Mucosa of descending colon (tissue), 3 donors: ENCODE measurements at regions not wholly inside any gene's neighbourhood (a gene's known extent, or its start where the extent isn't known, plus 50 kb on each side); places are given as distances from the start of the nearest gene placed in this dataset.

Source experiments
- ATAC-seq: fragments of 200-7000 bp; cut with Tn5 transposase; one replicate; pipeline ENCODE4 v1.9.1; 2020; ENCODE audit warnings: mild to moderate bottlenecking, moderate library complexity
- DNase-seq, 3 donors: peaks; one replicate each; pipeline ENCODE4 v3.0.0-alpha.2; 2020
- H3K36me3 ChIP-seq: fragments of 200-600 bp; one replicate; pipeline ENCODE4 v1.8.0; 2021; ENCODE audit warnings: low read depth, mild to moderate bottlenecking
- H3K4me1 ChIP-seq: fragments of 200-600 bp; one replicate; pipeline ENCODE4 v1.8.0; 2021; ENCODE audit warnings: low read depth, mild to moderate bottlenecking
- H3K4me3 ChIP-seq: fragments of 200-600 bp; one replicate; pipeline ENCODE4 v1.8.0; 2021; ENCODE audit warnings: mild to moderate bottlenecking
- H3K9me3 ChIP-seq: fragments of 200-600 bp; one replicate; pipeline ENCODE4 v1.8.0; 2021; ENCODE audit warnings: mild to moderate bottlenecking
- intact Hi-C, 2 donors: fragments of 100-400 bp; cut with DNase I in 1 of 2; cut with micrococcal nuclease in 1 of 2; formaldehyde crosslinking; loops; one replicate each; pipeline versions ENCODE4 v1.11.0 to v1.11.1; 2022; cut with DNase I, micrococcal nuclease
- TF ChIP-seq, protein P1 (sequence below): fragments of 200-600 bp; IDR thresholded peaks from one replicate; pipeline ENCODE4 v1.8.0; 2022; ENCODE audit warnings: antibody characterized with exemption, mild to moderate bottlenecking
- donor health status: DM: no; HTN: no; CAD: no; lungs with moderate emphysema.
- donor health status: DM: no; HTN: no; CAD: no.
- donor health status: DM: no; HTN: yes; CAD: no.

DNA sequence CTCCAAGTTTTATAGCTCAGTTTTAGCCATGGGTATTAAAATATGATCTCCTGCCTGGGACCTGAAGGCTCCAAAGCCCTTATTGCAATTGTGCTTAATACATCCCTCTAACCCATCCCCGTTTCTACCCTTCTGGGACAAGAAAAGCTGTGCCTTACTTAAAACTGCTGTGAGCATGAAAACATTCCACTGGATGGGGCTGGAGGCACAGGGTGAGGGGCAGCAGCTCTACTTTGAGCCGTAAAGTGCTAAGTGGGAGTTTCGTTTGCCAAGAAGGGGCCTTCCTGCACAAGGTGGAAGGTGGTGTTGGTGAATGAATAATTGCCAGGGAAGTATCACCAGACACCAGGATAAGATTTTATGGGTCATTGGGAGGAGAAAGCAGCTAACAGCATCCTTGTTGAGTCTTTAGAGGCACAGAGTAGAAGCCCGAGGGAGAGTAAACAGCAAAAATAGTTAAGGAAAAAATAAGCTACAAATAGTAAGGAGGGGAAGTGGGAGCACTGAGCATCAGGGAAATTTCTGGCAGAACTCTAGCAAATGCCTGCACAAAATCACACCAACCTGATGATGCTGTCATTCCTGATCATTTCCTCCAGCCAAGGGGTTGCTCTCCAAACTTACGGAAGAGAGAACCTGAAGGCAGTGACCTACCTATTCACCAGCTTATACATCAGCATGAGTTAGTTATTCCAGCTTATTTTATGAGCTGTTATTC lies 218.4 kb downstream of the MREG start:
- DNase-seq (no peak), ATAC-seq (no peak)
- TF ChIP-seq, protein P1, sequence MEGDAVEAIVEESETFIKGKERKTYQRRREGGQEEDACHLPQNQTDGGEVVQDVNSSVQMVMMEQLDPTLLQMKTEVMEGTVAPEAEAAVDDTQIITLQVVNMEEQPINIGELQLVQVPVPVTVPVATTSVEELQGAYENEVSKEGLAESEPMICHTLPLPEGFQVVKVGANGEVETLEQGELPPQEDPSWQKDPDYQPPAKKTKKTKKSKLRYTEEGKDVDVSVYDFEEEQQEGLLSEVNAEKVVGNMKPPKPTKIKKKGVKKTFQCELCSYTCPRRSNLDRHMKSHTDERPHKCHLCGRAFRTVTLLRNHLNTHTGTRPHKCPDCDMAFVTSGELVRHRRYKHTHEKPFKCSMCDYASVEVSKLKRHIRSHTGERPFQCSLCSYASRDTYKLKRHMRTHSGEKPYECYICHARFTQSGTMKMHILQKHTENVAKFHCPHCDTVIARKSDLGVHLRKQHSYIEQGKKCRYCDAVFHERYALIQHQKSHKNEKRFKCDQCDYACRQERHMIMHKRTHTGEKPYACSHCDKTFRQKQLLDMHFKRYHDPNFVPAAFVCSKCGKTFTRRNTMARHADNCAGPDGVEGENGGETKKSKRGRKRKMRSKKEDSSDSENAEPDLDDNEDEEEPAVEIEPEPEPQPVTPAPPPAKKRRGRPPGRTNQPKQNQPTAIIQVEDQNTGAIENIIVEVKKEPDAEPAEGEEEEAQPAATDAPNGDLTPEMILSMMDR = no peak
- H3K4me1 ChIP-seq = no peaks in the 10 kb centered on the region
- H3K9me3 ChIP-seq = no peaks in the 10 kb centered on the region
- intact Hi-C loops = no loop called here
- no peak overlapping the region for H3K4me3 ChIP-seq
- no peaks in the 10 kb centered on the region for H3K36me3 ChIP-seq

DNA sequence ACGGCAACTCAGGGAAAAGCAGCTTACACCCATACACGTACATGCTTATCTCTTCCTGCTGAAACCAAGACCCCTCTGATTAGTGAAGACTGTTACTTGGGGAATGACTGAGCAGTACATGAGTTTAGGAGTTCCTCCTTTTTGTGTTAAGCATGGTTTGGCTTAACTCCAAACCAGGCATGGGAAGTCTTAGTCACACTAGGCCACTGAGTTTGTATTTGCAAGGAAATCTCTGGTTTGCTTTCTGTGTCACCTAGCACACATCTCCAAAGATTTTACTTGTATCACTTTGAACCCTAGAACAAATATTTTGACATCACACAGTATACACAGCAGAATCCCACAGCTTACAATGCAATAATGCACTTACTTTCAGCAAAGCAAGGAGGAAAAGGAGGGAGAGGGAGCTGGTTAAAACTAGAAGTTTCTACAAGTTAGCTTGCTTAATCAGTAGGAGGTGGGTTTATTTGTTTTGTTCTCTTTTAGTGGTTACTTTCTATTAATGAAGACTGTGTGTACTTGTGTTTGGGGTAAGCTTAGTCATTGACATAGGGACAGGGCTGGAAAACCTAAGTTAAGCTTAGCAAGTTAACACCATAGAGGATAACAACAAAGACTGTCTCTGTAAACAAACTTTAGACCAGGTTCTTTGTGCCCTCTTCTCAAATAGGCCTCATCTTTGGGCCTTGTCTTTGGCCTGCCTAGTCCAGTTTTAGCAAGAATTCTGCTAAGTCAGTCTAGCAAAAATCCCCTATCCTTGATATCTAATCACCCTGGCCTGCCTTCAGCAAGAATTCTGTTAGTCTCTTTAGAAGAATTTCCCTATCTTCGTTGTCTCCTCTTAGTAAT lies 219.4 kb downstream of the MREG start:
- intact Hi-C loops = no loop called here
- peak; percentile 72 for ATAC-seq

DNA sequence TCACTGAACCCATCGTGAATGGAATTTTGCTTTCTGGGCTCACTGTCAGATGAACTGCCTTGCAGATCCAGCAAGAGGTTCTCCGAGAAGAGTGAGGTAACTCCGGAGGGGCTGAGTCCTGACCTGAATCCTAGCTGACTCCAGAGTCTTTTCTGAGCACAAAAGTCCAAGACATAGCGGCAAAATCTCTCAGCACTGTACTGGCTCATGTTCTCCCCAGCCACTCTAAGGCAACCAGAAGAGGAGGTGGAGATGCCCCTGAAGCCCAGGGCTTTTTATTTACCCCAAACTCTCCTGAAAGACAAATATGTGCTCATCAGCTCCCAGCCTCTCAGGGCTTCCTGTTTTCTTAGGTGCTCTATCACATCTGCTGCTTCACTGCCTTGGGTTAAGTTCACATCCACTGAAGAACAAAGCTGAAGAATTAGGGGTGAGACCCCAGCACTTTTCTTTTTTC lies 221.8 kb downstream of the MREG start:
- H3K9me3 ChIP-seq = no peaks in the 10 kb centered on the region
- H3K4me3 ChIP-seq = no peak overlapping the region
- DNase-seq (no peak), ATAC-seq (no peak)
- intact Hi-C loops = no loop called here
- no peaks in the 10 kb centered on the region for H3K4me1 ChIP-seq
- H3K36me3 ChIP-seq = no peaks in the 10 kb centered on the region
- TF ChIP-seq, protein P1 = no peak

More for the DNA sequence above, 219.4 kb downstream of the MREG start:
- Histone ChIP-seq H3K4me1 (no peaks in the 10 kb centered on the region), H3K4me3 (no peak overlapping the region), H3K36me3 (no peaks in the 10 kb centered on the region), H3K9me3 (no peaks in the 10 kb centered on the region)
- DNase-seq = peak in 1 of 3 donors; percentile 40
- TF ChIP-seq, protein P1 = no peak

DNA sequence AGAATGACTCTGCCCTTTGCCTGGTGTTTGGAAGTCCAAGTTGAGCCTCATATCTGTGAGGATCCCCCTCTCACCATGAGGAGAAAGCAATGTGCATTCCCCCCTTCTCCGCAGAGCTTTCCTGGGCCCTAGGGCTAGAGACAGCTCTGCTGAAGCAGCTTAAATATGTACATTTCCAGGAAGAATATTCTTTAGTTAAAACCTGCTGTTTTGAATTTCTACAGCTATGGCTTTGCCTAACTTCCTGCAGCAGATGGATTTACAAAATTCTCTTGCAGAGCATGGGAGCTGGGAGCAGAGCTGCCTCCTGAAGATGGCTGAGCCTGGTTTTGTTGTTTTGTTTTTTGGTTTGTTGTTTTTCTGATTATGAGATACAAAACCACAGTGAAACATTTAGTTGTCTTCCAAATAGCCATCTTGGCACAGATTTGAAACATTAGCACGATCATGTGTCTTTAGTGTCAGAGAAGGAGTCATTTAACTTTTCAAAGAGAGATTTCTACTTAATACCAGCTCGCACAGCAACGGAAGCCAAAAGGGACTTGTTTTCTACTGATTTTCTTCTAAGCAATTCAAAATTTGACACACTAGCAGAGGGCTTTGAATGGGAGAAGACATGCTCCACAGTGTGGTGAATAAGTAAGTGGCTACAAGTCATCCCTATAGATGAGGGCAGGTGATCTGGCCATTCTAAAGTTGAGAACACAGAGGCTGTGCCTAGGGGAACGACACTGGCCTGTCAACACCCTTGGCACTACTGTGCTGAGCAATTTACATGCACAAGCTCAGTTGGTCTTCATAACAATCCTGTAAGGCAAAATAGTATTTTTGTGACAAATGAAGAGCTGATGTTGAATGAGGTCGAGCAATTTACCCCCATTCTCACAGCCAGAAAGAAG lies 222.6 kb downstream of the MREG start:
- DNase-seq = no peak
- no peak overlapping the region for H3K4me3 ChIP-seq
- no peaks in the 10 kb centered on the region for H3K9me3 ChIP-seq
- H3K36me3 ChIP-seq = no peaks in the 10 kb centered on the region
- intact Hi-C loops = no loop called here
- no peak for ATAC-seq
- TF ChIP-seq, protein P1 = no peak
- H3K4me1 ChIP-seq = no peaks in the 10 kb centered on the region

DNA sequence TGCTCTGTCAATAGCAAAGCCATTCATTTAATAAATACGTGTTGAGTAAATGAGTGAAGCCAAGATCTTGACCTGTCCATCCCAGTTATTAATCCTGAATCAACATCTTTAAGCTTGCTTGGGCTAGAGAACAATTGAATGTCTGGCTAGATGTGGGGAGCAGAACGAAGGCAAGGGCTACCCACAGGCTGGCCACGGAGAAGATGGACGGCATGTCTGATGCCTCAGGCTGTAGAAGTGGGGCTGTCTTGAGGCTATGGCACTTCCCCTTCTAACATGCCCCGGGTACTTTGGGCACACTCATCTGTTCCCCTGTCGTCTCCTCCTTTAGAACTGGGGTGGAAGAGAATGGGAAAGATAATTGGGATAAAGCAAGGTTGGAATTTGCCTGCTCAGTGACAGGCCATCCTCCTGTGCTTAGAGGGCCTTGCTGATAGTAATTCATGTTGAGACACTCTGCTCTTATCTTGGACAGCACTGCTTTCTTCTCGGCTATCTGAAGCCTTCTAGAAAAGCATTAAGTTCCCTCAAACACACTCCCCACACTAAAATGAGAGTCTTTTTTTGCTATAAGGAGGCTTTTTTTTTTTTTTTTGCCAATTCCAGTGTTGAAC lies 225.7 kb downstream of the MREG start:
- no peaks in the 10 kb centered on the region for H3K36me3 ChIP-seq
- TF ChIP-seq, protein P1 = no peak
- H3K4me3 ChIP-seq = no peak overlapping the region
- ATAC-seq (no peak), DNase-seq (no peak)
- intact Hi-C loops = no loop called here
- H3K4me1 ChIP-seq = no peaks in the 10 kb centered on the region
- no peaks in the 10 kb centered on the region for H3K9me3 ChIP-seq
